HCT116 (cell line): ENCODE measurements at regions not wholly inside any gene's neighbourhood (a gene's known extent, or its start where the extent isn't known, plus 50 kb on each side); places are given as distances from the start of the nearest gene placed in this dataset.

Experiments used
- ATAC-seq: fragments of 200-7000 bp; cut with Tn5 transposase; 2 replicates; pipeline ENCODE4 v1.9.1; 2020; ENCODE audit warnings: mild to moderate bottlenecking, moderate library complexity
- BruUV-seq: library from RNA; stranded (reverse); fragments of 400-500 nt; replicated peaks from 2 replicates; lab custom pipeline; 2021; lab: Mats Ljungman, UMichigan
- CTCF ChIA-PET: fragments of 300-600 bp; sonication (Branson Sonifier 250); formaldehyde crosslinking; loops from one replicate; lab custom pipeline; 2021; ENCODE audit warnings: antibody characterized with exemption; lab: Charles Lee
- POLR2A ChIA-PET: fragments of 300-600, 350-600 bp; sonication (Branson Sonifier 250); formaldehyde crosslinking; loops from one replicate; lab custom pipeline; 2021; ENCODE audit warnings: antibody characterized with exemption; lab: Charles Lee
- RAD21 ChIA-PET, 2 experiments: fragments of 300-600 bp; sonication (Branson Sonifier 250); formaldehyde crosslinking; loops; one replicate each; lab custom pipeline; 2023; ENCODE audit warnings: low total read pairs in 2 of 2; ENCODE audit not compliant: uncharacterized antibody in 2 of 2, unreplicated experiment in 2 of 2, low non-redundant PET in 1 of 2; lab: Charles Lee
- DNase-seq: peaks from one replicate; pipeline ENCODE4 v3.0.0-alpha.2; 2010; ENCODE audit warnings: low read depth, low spot score
- H2AFZ ChIP-seq: fragments of 200-600 bp; shearing (Covaris generic), sonication (generic); 2 replicates; pipeline ENCODE4 v1.6.1; 2017; ENCODE audit warnings: low read depth, mixed run types, mixed read lengths, antibody characterized with exemption, low read length; ENCODE audit not compliant: poor library complexity, severe bottlenecking
- H3K27ac ChIP-seq: 2 replicates; pipeline ENCODE4 v1.5.1; 2012; ENCODE audit warnings: low read depth, low read length
- H3K27me3 ChIP-seq: fragments of 200-600 bp; sonication (generic); 2 replicates; pipeline ENCODE4 v1.6.1; 2016; ENCODE audit warnings: mixed run types, low read length, mixed read lengths; ENCODE audit not compliant: insufficient read depth
- H3K36me3 ChIP-seq, 2 experiments: fragments of 200-500 bp in 1 of 2; fragments of 200-600 bp in 1 of 2; sonication (Bioruptor generic) in 1 of 2; sonication (generic) in 1 of 2; 2 replicates each; pipeline versions ENCODE4 v1.5.1 to v1.6.1; 2014 to 2016; ENCODE audit warnings: low read length in 2 of 2, inconsistent platforms in 1 of 2, mixed read lengths in 1 of 2, mixed run types in 1 of 2; ENCODE audit not compliant: insufficient read depth in 2 of 2, control insufficient read depth in 1 of 2
- H3K4me1 ChIP-seq, 2 experiments: fragments of 200-600 bp in 1 of 2; sonication (generic) in 1 of 2; 2 replicates each; pipeline versions ENCODE4 v1.5.1 to v1.6.1; 2012 to 2017; ENCODE audit warnings: low read length in 2 of 2, inconsistent platforms in 1 of 2, mild to moderate bottlenecking in 1 of 2, mixed read lengths in 1 of 2, mixed run types in 1 of 2, moderate library complexity in 1 of 2; ENCODE audit not compliant: insufficient read depth in 2 of 2, control insufficient read depth in 1 of 2
- H3K4me2 ChIP-seq: fragments of 200-600 bp; sonication (generic); 2 replicates; pipeline ENCODE4 v1.6.1; 2017; ENCODE audit warnings: mixed run types, low read length, mixed read lengths
- H3K4me3 ChIP-seq, 2 experiments: fragments of 200-600 bp in 1 of 2; sonication (generic) in 1 of 2; replicated peaks in 1 of 2; 2 replicates each; pipeline ENCODE4 v1.5.1; 2011 to 2016; ENCODE audit warnings: low read length in 2 of 2, control low read depth in 1 of 2, low read depth in 1 of 2, mild to moderate bottlenecking in 1 of 2, mixed read lengths in 1 of 2, mixed run types in 1 of 2
- H3K79me2 ChIP-seq: fragments of 200-600 bp; sonication (generic); 2 replicates; pipeline ENCODE4 v1.6.1; 2017; ENCODE audit warnings: mild to moderate bottlenecking, mixed run types, low read length, moderate library complexity, mixed read lengths; ENCODE audit not compliant: insufficient read depth
- H3K9ac ChIP-seq: fragments of 200-600 bp; sonication (generic); 2 replicates; pipeline ENCODE4 v1.6.1; 2016; ENCODE audit warnings: low read length, mixed read lengths
- H3K9me2 ChIP-seq: fragments of 200-600 bp; sonication (generic), shearing (Covaris generic); 2 replicates; pipeline ENCODE4 v1.6.1; 2017; ENCODE audit warnings: mixed run types, mild to moderate bottlenecking, moderate library complexity; ENCODE audit not compliant: insufficient read depth
- H3K9me3 ChIP-seq, 2 experiments: fragments of 200-500 bp in 1 of 2; fragments of 200-600 bp in 1 of 2; sonication (Bioruptor generic) in 1 of 2; sonication (generic) in 1 of 2; 2 replicates each; pipeline ENCODE4 v1.6.1; 2014 to 2017; ENCODE audit warnings: low read length in 2 of 2, mixed read lengths in 2 of 2, inconsistent platforms in 1 of 2, low read depth in 1 of 2, mild to moderate bottlenecking in 1 of 2, mixed run types in 1 of 2, moderate library complexity in 1 of 2; ENCODE audit not compliant: control insufficient read depth in 1 of 2, insufficient read depth in 1 of 2
- H4K20me1 ChIP-seq: fragments of 200-600 bp; sonication (generic), shearing (Covaris generic); 2 replicates; pipeline ENCODE4 v1.6.1; 2017; ENCODE audit warnings: mixed run types, mild to moderate bottlenecking, moderate library complexity; ENCODE audit not compliant: insufficient read depth
- CBX3 ChIP-seq: IDR thresholded peaks from 2 replicates; pipeline ENCODE4 v1.6.1; 2012; ENCODE audit warnings: low read depth
- CEBPB ChIP-seq: IDR thresholded peaks from 2 replicates; pipeline ENCODE4 v1.6.1; 2012; ENCODE audit warnings: low read depth
- CTCF ChIP-seq, 3 experiments: fragments of 200-600 bp in 1 of 3; sonication (generic) in 1 of 3; IDR thresholded peaks in 2 of 3; conservative IDR thresholded peaks in 1 of 3; 2 replicates each; pipeline ENCODE4 v1.5.1; 2012 to 2017; ENCODE audit warnings: low read depth in 2 of 3, low read length in 2 of 3, antibody characterized with exemption in 1 of 3, borderline replicate concordance in 1 of 3, control low read depth in 1 of 3, mild to moderate bottlenecking in 1 of 3, mixed read lengths in 1 of 3, mixed run types in 1 of 3, moderate library complexity in 1 of 3; ENCODE audit not compliant: insufficient read depth in 1 of 3
- EGR1 ChIP-seq: IDR thresholded peaks from 2 replicates; pipeline ENCODE4 v1.6.1; 2012; ENCODE audit warnings: low read depth
- ELF1 ChIP-seq: IDR thresholded peaks from 2 replicates; pipeline ENCODE4 v1.6.1; 2012; ENCODE audit warnings: low read depth, borderline replicate concordance
- EZH2 ChIP-seq: fragments of 200-600 bp; sonication (generic); IDR thresholded peaks from 2 replicates; pipeline ENCODE4 v1.6.1; 2017; ENCODE audit warnings: antibody characterized with exemption, mixed run types
- FOSL1 ChIP-seq: IDR thresholded peaks from 2 replicates; pipeline ENCODE4 v1.6.1; 2012; ENCODE audit warnings: low read depth
- MAX ChIP-seq: IDR thresholded peaks from 2 replicates; pipeline ENCODE4 v1.6.1; 2012
- POLR2A ChIP-seq: IDR thresholded peaks from 2 replicates; pipeline ENCODE4 v1.7.0; 2011; ENCODE audit warnings: borderline replicate concordance; ENCODE audit not compliant: insufficient read depth, insufficient read length; ENCODE audit errors: extremely low read depth
- POLR2AphosphoS5 ChIP-seq: IDR thresholded peaks from 2 replicates; pipeline ENCODE4 v1.6.1; 2011; ENCODE audit warnings: mild to moderate bottlenecking, low read depth, low read length, moderate library complexity
- REST ChIP-seq: IDR thresholded peaks from 2 replicates; pipeline ENCODE4 v1.6.1; 2012; ENCODE audit warnings: low read depth
- SIN3A ChIP-seq: IDR thresholded peaks from 2 replicates; pipeline ENCODE4 v1.6.1; 2012; ENCODE audit warnings: low read depth
- SP1 ChIP-seq: IDR thresholded peaks from 2 replicates; pipeline ENCODE4 v1.6.1; 2012; ENCODE audit warnings: low read depth
- ZFX ChIP-seq: fragments of 450-650 bp; IDR thresholded peaks from 2 replicates; pipeline ENCODE4 v1.6.1; 2017
- intact Hi-C: fragments of 100-400 bp; cut with micrococcal nuclease; formaldehyde crosslinking; loops from 2 replicates; pipeline ENCODE4 v1.10.0; 2022

- Histone ChIP-seq H3K36me3 (no peaks in the 10 kb centered on the region; a peak in 1 of 4 replicates), H3K9ac (no peak overlapping the region), H3K27me3 (no peaks in the 10 kb centered on the region), H4K20me1 (no peaks in the 10 kb centered on the region), H3K4me3 (no peak overlapping the region), H3K79me2 (no peaks in the 10 kb centered on the region), H2AFZ (no peak overlapping the region), H3K4me2 (no peak overlapping the region), H3K9me3 (no peaks in the 10 kb centered on the region), H3K9me2 (no peaks in the 10 kb centered on the region), H3K4me1 (no peaks in the 10 kb centered on the region), H3K27ac (no peak overlapping the region)
- ATAC-seq, result no peak
- POLR2A ChIA-PET, result no interaction called here
- no peak for DNase-seq
- BruUV-seq, result no TSS peak
- CTCF ChIA-PET, result no interaction called here
- TF ChIP-seq POLR2A (no peak), ELF1 (no peak), EZH2 (no peak), REST (no peak), CTCF (IDR thresholded peaks at IDR 0.05 in 2 of 3, conservative IDR thresholded peaks at IDR 0.05 in 1 of 3; ENCODE audit: borderline replicate concordance in 1 of 3, insufficient read depth in 1 of 3, low read depth in 2 of 3, low read length in 2 of 3) (no peak), ZFX (no peak), SIN3A (no peak), CEBPB (no peak), FOSL1 (no peak), POLR2AphosphoS5 (no peak), EGR1 (no peak), CBX3 (no peak), MAX (no peak), SP1 (no peak)
- RAD21 ChIA-PET, result no interaction called here
- intact Hi-C loops, result no loop called here
These were observed 567.6 kb upstream of the RGMB start for GRCh38 chr5:98205691-98206461.
